Omental fat pad (tissue), 3 donors: ENCODE measurements at regions not wholly inside any gene's neighbourhood (a gene's known extent, or its start where the extent isn't known, plus 50 kb on each side); places are given as distances from the start of the nearest gene placed in this dataset.

Source experiments
- ATAC-seq: fragments of 150-250 bp; one replicate; pipeline ENCODE4 v1.9.1; 2016; ENCODE audit warnings: mild to moderate bottlenecking, moderate library complexity; ENCODE audit not compliant: low FRiP score
- DNase-seq: peaks from one replicate; pipeline ENCODE4 v3.0.0-alpha.2; 2019; ENCODE audit warnings: low spot score
- TF ChIP-seq, protein P1 (sequence below), 3 donors: fragments of 450-650 bp; IDR thresholded peaks; one replicate each; pipeline ENCODE4 v1.5.1; 2016 to 2017; ENCODE audit warnings: antibody characterized with exemption in 3 of 3, mild to moderate bottlenecking in 3 of 3, moderate library complexity in 2 of 3

DNA sequence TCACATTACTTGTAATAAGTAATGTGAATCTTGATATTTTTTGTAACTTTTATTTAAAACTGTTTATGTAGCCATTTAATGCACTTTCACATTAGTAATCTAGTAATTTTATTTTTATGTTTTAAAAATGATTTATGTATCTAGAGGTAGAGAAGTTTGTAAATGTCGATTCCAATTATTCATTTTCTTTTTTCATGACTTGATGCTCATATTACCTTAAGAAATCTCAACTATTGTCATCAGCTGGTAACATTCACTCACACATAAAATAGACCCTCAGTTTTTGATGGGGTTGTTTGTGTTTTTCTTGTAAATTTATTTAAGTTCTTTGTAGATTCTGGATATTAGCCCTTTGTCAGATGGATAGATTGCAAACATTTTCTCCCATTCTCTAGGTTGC, 351.7 kb upstream of the CDH7 start:
- DNase-seq (no peak), ATAC-seq (no peak)

GRCh38 chr18:65398347-65399075, 352.3 kb upstream of the CDH7 start:
- DNase-seq: no peak
- TF ChIP-seq, protein P1, sequence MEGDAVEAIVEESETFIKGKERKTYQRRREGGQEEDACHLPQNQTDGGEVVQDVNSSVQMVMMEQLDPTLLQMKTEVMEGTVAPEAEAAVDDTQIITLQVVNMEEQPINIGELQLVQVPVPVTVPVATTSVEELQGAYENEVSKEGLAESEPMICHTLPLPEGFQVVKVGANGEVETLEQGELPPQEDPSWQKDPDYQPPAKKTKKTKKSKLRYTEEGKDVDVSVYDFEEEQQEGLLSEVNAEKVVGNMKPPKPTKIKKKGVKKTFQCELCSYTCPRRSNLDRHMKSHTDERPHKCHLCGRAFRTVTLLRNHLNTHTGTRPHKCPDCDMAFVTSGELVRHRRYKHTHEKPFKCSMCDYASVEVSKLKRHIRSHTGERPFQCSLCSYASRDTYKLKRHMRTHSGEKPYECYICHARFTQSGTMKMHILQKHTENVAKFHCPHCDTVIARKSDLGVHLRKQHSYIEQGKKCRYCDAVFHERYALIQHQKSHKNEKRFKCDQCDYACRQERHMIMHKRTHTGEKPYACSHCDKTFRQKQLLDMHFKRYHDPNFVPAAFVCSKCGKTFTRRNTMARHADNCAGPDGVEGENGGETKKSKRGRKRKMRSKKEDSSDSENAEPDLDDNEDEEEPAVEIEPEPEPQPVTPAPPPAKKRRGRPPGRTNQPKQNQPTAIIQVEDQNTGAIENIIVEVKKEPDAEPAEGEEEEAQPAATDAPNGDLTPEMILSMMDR (IDR thresholded peaks at IDR 0.05): no peak

More for the DNA sequence above, 351.7 kb upstream of the CDH7 start:
- TF ChIP-seq, protein P1 (IDR thresholded peaks at IDR 0.05): no peak

DNA sequence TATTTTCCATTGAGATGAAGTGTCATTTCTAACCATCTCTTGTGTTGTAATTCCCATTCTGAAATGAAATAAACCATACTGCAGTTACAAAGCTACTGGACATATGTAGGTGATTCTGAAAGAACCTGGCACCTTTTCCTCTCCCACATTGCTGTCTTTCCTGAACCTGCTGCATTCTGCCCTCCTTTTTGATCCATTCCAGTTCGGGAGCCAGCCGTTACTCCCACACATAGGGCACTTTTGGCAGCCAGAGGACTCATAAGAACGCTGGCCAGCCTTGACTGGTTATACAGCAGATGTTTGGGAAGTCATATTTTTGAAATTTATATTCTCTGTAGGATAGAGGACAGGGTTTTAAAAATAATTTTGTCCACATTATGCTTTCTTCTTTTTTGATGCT, 369.8 kb upstream of the CDH7 start:
- ATAC-seq (no peak), DNase-seq (no peak)
- TF ChIP-seq, protein P1 (IDR thresholded peaks at IDR 0.05): no peak

More at GRCh38 chr18:65398347-65399075, 352.3 kb upstream of the CDH7 start:
- ATAC-seq: no peak

DNA sequence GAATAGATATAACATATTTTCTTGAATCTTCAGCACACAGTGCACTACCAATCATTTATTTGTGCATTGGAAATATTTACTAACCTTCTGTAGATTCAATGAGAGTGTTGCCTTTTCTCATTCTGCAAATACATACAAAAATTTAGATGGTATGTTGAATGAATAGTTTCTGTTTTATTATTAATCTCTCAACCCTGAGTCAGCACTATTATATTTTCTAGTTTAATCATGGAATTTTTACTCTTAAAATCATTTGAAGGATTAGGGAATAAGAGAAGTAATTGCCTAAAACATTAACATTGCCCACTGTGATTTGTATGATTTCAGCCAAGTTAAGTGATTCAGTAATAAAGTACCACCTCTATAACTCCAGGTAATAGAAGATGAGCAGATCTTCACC, 370.2 kb upstream of the CDH7 start:
- DNase-seq (no peak), ATAC-seq (no peak)
- TF ChIP-seq, protein P1 (IDR thresholded peaks at IDR 0.05): no peak

- DNase-seq (no peak), ATAC-seq (no peak)
- TF ChIP-seq, protein P1 (IDR thresholded peaks at IDR 0.05): no peak
Observed at GRCh38 chr18:65372904-65373303, 377.9 kb upstream of the CDH7 start.

GRCh38 chr18:65365245-65365980, 385.4 kb upstream of the CDH7 start:
- DNase-seq (no peak), ATAC-seq (no peak)
- TF ChIP-seq, protein P1 (IDR thresholded peaks at IDR 0.05): no peak
